Erythroblast (primary cell): ENCODE measurements at regions not wholly inside any gene's neighbourhood (a gene's known extent, or its start where the extent isn't known, plus 50 kb on each side); places are given as distances from the start of the nearest gene placed in this dataset.
"Not testable (repeated sequence)": the region's sequence is repeated elsewhere in the genome, so short reads cannot be mapped to it uniquely, and the experiment has no call there.

Experiments used
- GATA1 ChIP-seq: IDR thresholded peaks from 2 replicates; pipeline ENCODE4 v1.6.1; 2011; ENCODE audit warnings: low read depth, mild to moderate bottlenecking, control low read depth, low read length, moderate library complexity
- POLR2A ChIP-seq: IDR thresholded peaks from 2 replicates; pipeline ENCODE4 v1.6.1; 2011; ENCODE audit warnings: mild to moderate bottlenecking, low read length

- not testable (repeated sequence) for TF ChIP-seq POLR2A, GATA1
Observed at GRCh38 chr4:115459301-115459700, 345.9 kb upstream of the NDST4 start.
